Dedifferentiated amniotic fluid mesenchymal stem cell (primary cell): ENCODE measurements at regions not wholly inside any gene's neighbourhood (a gene's known extent, or its start where the extent isn't known, plus 50 kb on each side); places are given as distances from the start of the nearest gene placed in this dataset.

Experiments
- DNase-seq: peaks from one replicate; pipeline ENCODE4 v3.0.0-alpha.2; 2016; ENCODE audit errors: extremely low spot score

DNA sequence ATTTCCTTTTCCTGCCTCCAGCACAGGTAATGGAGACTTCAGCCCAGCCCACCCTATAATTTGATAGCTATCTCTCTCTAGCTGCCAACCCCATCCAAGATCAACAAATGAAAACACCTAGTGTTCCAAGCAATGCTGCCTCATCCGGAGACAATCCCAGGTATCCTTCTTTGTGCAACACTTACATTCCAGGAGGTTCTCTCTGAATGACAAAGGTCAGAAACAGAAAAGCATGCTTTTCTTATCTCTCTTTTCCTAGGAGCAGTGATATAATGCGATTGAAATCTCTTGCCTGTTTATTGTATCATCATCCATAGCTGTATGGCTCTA is 699.3 kb downstream of the INHBA start:
- DNase-seq, result no peak

DNA sequence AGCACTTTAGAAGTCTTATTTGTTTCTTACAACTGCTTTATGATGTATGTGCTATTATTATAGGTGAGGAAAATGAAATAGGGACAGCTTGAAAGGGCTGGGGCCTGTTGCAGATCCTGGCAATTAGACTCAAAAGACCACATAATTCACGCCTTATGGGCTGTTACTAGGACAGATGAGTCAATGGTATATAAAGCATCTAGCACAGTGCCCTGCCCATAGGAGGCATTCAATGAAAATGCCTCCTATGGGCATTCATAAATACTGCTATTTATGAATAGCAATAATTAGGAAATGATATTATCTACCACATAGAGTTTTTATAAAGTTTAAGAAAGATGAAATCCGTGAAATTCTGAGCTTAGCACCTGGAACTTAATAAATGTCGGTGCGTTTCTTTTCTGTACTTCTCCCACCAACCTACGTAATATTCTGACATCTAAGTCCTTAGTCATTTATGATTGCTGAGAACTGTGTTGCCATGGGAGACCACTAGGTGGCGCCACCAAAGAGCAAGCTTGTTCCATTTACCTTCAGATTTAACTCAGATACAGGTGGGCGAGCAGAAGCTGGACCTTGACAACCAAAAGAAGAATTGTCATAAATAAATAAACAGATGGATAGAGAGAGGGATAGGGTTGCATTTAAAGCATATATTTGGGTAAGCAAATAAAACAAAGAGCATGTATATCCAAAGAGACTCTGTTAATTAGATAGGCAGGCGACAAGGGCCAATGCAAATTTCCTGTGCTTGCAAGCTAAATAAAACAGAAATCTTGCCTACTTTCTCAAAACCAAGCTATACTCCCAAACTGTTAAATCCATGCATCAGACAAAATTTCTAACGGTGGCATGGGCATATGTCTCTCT is 699.9 kb downstream of the INHBA start:
- DNase-seq, result no peak

DNA sequence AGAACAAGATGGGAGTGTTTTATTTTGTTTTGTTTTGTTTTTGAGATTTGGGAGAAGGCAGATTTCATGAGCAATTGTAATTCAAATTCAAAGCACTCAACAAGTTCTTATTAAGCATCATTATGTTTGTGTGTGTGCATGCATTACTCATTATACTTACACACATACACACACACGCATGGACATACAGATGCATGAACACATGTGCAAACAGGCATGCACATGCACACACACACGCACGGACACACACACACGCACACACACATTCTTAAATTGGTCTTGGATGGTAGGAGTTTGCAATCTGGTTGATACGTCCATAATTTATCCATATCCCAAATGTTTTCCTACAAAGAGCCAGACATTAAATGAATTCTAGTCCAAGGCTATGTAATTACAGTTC is 702.8 kb downstream of the INHBA start:
- DNase-seq, result no peak

DNA sequence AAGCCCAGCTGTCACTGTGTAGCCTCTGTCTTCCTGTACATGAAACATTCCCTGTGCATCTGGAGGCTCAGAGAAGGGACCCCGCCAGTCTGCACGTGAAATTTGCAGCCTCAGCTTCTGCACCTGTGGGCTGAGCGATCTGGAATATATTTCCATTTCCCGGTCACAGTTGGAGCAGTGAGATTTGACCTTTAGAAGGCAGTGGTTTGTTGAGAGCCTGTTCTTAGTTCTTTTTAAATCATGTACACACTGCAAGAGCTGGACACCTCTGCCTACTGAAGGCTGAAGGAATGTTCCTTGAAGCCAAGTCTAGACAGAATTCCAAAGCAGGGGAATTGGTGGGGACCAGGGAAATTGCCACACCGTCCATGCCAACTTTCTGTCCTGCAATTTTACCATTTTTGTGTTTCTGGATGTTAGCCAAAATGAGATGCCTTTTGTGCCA is 706.6 kb downstream of the INHBA start:
- DNase-seq, result no peak

DNA sequence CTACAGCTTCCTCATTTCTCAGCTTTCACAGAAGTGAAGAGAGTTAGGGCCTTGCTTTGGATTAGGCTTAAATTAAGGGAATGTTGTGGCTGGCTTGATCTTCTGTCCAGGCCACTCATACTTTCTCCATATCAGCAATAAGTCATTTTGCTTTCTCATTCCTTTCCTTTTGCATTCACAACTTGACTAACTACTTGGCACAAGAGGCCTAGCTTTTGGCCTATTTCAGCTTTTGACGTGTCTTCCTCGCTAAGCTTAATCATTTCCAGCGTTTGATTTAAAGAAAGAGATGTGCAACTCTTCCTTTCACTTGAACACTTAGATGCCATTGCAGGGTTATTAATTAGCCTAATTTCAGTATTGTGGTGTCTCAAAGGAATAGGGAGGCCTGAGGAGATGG is 712.0 kb downstream of the INHBA start:
- no peak for DNase-seq

DNA sequence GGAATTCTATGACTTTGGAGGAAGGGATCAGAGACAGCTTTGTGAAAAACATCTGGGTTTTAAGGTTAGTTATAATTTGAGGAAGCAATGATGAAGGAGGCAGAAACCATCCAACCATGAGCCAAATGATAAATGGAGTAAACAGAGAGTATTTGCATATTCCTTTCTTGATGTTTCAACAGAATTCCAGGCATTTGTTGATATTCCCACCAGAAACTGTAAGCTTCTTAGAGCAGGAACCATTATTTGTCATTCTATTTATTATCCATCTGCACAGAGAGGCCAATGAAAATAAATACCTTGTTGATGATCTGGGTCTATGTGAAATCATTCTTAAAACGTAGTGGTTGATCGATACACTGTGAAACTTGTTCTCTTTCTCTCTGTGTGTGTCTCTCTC is 715.3 kb downstream of the INHBA start:
- no peak for DNase-seq

DNA sequence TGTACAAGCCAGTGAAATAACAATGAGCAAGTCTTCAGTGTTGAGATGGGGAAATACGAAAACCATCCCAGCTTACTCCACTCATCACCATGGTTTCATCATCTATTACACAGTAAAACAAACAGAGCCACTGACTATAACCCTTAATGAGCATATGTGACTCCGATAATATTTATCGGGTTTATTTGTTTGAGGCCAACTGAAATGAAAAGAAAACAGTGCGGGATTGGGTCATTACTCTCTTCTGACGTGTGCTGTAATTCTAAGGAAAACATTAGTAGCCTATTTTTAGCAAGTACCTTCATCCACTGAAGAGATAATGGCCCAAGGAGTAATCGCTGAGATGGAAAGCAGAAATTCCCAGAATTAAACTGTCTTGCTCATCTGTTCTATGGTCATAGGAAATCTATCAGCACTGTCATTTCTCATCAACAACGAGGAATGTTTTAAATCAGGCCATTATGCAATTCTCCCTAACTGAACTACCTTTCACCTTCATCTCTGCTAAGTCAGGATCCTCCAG is 716.5 kb downstream of the INHBA start:
- peak; percentile 92 for DNase-seq

DNA sequence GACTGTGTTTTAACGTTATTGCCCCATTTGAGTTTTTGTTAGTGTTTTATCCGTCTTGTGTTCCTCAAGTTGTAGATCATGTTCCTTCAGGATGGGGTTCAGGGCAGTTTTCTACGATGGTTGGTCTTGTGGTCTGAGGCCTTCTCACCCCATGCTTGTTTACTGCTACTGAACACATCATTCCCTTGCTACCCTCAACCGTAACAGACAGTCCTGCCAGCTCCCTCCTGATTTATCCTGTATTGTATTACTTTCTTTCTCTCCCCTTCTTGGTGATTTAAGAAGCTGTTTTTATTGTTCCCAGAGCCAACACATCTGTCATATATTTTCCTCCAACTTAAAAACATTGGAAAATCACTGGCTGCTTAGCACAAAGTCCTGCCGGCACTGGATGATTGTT is 719.8 kb downstream of the INHBA start:
- no peak for DNase-seq

DNA sequence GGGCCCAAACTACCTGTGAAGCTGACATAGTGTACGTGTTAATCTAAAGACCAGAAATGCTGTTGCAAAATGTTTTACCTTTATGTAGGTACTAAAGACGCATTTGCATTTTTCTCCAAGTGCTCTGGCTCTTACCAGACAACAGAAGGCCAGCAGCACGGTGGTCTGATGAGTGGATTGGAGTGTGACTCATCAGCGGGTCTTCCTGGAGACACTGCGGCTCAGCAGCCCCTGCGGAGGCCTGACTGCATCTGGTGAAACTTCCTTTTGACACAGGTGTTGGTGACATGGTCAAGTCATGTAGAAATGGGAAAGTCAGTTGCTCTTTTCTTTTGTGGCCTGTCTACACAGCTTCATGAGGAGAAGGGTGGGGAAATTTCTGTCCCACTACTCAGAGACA is 723.6 kb downstream of the INHBA start:
- no peak for DNase-seq

DNA sequence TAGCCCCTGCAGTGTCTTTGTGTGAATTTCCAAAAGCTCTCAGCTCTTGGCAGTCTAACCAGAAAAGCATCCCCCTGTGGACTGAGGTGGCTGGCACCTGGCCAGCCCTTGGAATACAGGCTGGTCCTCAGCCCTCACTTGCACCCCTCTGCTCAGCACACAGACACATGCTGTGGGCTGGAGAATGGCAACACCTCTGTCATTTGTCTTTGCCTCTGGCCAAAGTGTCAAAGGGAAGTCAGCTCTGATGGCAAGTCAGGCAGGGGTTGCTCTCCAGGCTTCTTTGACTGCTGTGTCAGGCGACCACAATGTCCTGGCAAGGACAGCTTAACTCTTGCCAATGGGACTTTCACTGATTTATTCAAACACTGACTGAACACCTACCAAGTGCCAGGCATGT is 724.8 kb downstream of the INHBA start:
- DNase-seq, result no peak

DNA sequence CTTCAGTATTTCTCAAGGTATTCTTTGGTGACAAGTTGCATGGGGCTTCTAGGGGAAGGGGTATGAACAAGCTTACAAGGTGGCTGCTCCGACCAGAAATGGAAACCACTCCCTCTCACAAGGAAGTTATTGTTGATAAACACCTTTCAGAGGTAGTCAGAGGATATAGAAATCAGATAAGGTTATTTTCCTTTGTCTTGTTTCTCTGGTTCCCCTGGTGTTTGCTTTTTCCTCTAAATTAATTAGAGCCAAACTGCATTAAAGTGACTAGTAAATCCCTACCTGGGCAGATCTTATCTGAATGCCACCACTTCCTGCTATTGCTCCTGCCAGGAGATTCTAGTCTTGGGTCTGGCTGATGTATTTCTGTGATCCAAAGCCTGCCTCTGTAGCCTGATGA is 725.4 kb downstream of the INHBA start:
- no peak for DNase-seq

DNA sequence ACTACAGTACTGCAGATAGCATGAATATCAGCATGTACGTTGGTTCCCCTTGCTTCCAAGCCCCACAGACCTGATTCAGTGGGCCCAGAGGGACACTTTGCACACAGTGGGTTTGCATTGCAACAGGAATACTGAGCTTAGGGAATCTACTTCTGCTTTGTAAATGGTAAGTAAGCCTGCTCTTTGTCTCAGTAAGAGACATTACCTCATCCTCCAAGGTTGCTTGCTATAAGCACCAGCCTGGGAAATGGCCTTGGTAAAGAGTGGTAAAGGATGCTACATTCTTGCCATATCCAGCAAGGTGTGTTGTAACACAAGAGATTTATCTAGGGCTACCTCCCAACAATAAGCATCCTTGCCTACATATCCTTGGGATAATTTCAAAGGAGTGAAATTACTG is 730.5 kb downstream of the INHBA start:
- DNase-seq, result no peak

DNA sequence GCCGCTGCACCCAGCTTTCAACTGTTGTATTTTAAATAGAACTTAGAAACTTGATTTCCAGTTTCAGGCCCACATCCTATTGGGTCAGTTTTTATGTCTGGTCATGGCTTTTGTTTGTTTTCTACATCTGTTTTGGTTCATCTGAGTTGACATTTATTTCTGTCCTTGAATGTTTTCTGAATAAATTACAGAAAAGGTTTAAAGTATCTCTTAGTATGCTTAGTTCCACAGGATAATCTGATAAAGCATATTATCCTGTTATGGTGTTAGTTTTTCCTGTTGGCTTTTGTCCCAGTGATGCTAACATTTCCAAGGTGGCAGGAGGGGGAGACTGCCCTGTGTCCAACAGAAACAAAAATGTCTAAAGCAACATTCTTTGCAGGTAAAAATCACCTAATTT is 733.2 kb downstream of the INHBA start:
- DNase-seq, result no peak

DNA sequence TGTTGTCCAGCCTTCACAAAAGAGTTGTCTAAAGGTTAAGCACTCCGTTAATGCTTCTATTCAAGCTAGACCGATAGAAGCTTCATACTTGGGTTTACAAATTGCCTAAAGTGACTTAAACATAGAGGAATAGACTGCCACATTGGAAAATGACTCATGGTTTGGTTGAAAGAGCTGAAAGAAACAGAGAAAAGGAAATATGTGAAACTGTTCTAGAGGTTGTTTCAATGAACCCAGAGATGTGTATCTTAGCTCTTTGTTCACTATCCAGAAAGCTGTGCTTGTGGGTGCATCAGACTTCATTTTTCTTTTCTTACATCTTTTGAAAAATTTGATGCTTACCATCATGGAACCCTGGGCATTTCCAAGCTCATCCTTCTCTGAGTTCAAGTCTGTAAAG is 736.2 kb downstream of the INHBA start:
- DNase-seq, result no peak

DNA sequence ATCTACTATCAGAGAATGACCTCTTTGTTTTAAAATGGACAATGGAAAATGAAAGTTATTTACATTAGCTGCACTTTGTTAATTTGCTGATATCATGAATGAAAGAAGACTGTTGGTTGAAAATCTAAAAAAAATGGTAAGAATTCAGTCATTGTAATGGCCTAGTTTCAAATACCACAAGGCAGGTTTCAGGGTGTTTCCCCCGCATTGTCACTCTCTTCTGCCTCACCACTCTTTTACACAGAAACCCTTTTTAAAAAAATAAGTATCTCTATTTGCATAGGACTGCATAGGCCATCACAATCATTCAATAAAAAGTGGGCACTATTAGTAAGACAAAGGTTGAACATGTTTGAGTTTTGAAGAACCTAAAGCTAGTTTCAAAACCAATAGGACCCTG is 737.1 kb downstream of the INHBA start:
- DNase-seq, result no peak

DNA sequence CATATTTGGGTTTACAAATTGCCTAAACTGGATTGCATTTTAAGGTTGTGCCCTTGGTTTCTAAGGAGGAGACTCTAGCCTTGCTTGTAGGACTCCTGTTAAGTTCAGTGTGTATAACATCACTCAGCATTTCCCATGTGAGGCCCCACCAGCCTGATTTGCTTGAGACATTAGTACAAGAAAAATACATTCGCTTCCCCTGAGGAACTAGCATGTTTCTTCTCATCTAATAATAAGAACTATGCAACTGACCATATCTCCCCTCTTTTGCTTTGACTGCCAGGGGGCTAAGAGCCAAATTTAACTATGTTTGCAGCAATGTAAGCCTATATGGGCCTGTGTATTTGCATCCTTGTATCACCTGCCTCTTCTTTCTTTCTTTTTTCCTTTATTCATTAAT is 737.9 kb downstream of the INHBA start:
- DNase-seq, result no peak

DNA sequence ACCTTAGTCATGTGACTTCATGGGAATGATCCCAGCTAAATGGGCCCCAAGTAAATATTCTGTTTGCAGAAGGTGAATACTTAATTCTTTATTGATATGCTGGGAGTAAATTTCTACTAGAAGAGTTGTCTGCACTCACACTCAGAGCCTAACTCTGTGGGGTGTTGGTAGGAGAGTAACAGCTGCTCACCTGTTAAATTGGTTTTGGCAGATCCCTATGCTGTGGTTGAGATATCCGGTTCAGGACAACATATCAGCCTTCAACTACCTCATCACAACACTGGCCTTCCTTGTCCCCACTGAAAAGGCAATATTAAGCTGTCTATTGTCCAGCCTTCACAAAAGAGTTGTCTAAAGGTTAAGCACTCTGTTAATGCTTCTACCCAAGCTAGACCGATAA is 738.3 kb downstream of the INHBA start:
- no peak for DNase-seq

DNA sequence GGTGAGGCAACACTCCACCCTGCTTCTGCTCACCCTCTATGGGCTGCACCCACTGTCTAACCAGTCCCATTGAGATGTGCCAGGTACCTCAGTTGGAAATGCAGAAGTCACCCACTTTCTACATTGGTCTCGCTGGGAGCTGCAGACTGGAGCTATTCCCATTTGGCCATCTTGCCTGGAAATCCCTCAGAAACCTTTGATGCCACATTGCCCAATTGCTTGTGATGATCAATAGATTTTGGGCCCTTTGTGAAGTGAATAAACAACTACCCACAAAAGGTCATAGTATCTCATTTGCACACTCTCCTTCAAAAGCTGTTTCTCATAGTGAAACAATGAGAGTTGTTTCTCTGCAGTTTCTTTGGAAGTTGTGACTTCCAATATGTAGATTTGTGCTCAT is 742.9 kb downstream of the INHBA start:
- DNase-seq, result no peak

DNA sequence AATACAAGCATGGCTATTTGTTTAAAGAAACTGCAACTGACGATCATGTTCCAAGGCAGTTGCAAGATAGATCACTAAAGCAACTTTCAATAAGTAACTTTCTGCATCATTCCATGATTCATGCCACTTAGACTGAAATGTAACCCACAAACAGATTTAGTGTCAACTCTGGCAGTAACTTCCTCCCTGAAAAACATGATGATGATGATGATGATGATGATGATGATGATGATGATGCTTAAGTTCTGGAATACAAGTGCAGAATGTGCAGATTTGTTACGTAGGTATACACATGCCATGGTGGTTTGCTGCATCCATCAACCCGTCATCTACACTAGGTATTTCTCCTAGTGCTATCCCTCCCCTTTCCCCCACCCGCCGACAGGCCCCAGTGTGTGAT is 754.7 kb downstream of the INHBA start:
- no peak for DNase-seq

DNA sequence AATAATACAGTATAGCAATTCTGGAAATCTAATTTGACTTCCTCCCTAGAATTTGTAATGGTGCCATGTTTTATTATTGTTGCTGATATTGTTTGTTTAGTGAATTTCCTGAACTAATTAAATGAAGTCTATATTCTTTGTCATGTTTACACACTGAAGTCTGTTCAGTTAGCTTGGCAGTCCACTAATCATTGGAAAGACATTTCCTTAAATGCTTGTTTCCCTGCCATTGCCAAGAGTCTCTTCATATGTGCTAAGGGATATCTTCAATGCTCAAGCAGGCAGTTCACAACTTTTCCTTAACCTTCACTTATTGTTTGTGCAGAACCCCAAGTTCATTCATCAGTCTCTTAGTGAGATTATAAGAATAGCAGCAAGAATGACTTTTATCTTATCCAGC is 755.3 kb downstream of the INHBA start:
- DNase-seq, result no peak

DNA sequence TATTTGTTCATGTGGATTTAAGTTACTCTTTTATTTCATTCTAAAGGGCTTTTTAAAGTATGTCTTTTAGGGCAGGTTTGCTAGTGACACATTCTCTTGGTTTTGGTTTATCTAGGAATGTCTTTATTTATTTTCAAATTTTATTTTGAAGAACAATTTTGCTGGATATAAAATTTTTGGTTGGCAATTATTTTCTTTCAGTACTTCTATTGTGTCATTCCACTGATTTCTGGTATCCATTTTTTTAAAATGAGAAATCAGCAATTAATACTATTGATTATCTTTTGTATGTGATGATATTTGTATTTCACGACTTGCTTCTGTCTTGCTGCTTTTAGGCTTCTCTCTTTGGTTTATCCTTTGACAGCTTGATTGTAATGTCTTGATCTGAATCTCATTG is 756.3 kb downstream of the INHBA start:
- no peak for DNase-seq

DNA sequence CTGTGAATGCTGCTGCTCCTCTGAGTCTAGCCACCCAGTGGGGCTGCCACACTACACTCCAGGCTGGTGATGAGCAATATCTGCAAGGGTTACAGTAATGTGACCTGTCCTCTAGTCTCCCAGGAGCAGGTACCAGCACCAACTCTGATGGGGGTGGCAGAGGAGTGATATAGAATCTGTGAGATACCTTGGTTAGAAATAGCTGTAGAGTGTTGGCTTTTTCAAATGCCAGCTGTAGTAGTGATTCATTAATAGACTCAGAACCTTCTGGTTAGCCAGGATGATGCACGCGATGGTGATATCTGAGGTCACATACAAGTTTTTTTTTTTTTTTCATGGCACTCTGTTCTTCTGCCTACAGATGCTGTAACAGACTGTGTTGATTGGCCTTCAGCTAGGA is 757.1 kb downstream of the INHBA start:
- no peak for DNase-seq

DNA sequence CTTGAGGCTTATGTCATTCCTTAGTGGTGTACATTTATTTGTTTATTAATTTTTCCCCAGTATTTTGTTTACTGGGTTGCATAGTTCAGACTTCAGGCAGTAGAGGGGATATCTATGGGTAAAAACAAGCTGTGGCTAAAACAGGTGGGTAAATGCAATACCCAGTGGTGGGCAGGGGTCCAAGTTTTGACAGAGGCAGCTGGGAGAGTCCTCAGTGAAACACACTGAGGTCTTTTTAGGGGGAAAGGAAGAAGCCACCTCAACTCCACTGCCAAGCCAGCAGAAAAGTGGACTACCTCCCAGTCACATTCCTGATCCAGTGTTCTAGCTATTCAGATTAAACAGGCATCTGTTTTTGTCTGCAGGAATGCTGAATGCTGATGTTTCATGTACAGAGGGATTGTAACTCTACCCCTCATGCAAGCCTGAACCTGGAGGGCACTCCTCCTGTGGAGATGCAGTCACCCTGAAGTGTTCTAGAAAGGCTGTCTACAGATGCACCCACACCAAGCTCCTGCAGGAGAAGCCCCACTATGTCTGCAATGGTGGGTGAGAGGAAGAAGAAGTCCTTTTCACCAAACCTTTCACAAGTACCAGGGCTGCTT is 757.8 kb downstream of the INHBA start:
- DNase-seq, result no peak

DNA sequence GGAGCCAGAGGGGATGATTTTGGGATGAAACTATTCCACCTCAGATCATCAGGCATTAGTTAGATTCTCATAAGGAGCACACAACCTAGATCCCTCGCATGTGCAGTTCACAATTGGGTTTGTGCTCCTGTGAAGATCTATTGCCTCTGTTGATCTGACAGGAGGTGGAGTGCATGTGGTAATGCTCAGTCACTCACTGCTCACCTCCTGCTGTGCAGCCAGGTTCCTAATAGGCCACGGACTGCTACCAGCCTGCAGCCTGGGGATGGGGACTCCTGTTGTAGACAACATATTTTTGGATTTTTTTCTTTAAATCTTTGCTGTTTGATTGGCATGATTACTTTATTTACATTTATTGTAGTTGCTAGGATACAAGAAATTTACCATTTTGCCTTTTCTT is 765.0 kb downstream of the INHBA start:
- no peak for DNase-seq
